Keratinocyte (primary cell): ENCODE measurements at regions not wholly inside any gene's neighbourhood (a gene's known extent, or its start where the extent isn't known, plus 50 kb on each side); places are given as distances from the start of the nearest gene placed in this dataset.

Experiments
- CTCF ChIP-seq, 3 experiments: IDR thresholded peaks in 1 of 3; conservative IDR thresholded peaks in 1 of 3; optimal IDR thresholded peaks in 1 of 3; 2 replicates in 2 of 3; 3 replicates in 1 of 3; pipeline versions ENCODE3 to v1.5.1; 2011; ENCODE audit warnings: low read length in 3 of 3, mild to moderate bottlenecking in 3 of 3, moderate library complexity in 2 of 3, control low read depth in 1 of 3, inconsistent platforms in 1 of 3; ENCODE audit not compliant: insufficient read depth in 2 of 3; ENCODE audit errors: extremely low read depth in 1 of 3
- EZH2 ChIP-seq: IDR thresholded peaks from one replicate; pipeline ENCODE4 v1.6.1; 2012; ENCODE audit warnings: inconsistent platforms, mild to moderate bottlenecking, low read length, moderate library complexity

- no peak for TF ChIP-seq EZH2
- TF ChIP-seq CTCF (optimal IDR thresholded peaks at IDR 0.05 in 1 of 3, IDR thresholded peaks at IDR 0.05 in 1 of 3, conservative IDR thresholded peaks at IDR 0.05 in 1 of 3; ENCODE audit: extremely low read depth in 1 of 3, insufficient read depth in 2 of 3, low read length in 3 of 3), result no peak
Observed at GRCh38 chr2:120477198-120477597, 131.3 kb downstream of the INHBB start.
